ENCODE measurements at regions not wholly inside any gene's neighbourhood (a gene's known extent, or its start where the extent isn't known, plus 50 kb on each side); places are given as distances from the start of the nearest gene placed in this dataset.
A peak's percentile ranks its signal among the peaks of the same experiment; 100 is the strongest.

- H3K9me3 ChIP-seq (ENCODE audit: control insufficient read depth, low read length), result no peaks in the 10 kb centered on the region
- H3K27ac ChIP-seq (ENCODE audit: low read depth, low read length, severe bottlenecking), result no peak overlapping the region
- H3K36me3 ChIP-seq (ENCODE audit: control insufficient read depth, insufficient read depth, low read length), result no peaks in the 10 kb centered on the region
- peaks cover 15% of the 10 kb centered on the region for H3K4me1 ChIP-seq (ENCODE audit: control insufficient read depth, insufficient read depth, low read length, poor library complexity, severe bottlenecking)
- no peak overlapping the region for H3K4me3 ChIP-seq (ENCODE audit: extremely low read depth, insufficient read depth, low read length, poor library complexity, severe bottlenecking)
- WGBS, 2 experiments (ENCODE audit: insufficient coverage in 2 of 2), result 92% methylated on average over 2 to 4 of the region's 4 CpGs
These were observed 177.7 kb upstream of the TNFAIP3 start for GRCh38 chr6:137689377-137689776.

GRCh38 chr6:137690034-137690433, 177.0 kb upstream of the TNFAIP3 start:
- peaks cover 22% of the 10 kb centered on the region for H3K4me1 ChIP-seq (ENCODE audit: control insufficient read depth, insufficient read depth, low read length, poor library complexity, severe bottlenecking)
- H3K36me3 ChIP-seq (ENCODE audit: control insufficient read depth, insufficient read depth, low read length), result no peaks in the 10 kb centered on the region

GRCh38 chr6:137690721-137691120, 176.3 kb upstream of the TNFAIP3 start:
- Histone ChIP-seq H3K4me3 (ENCODE audit: extremely low read depth, insufficient read depth, low read length, poor library complexity, severe bottlenecking) (no peak overlapping the region), H3K36me3 (ENCODE audit: control insufficient read depth, insufficient read depth, low read length) (no peaks in the 10 kb centered on the region), H3K9me3 (ENCODE audit: control insufficient read depth, low read length) (no peaks in the 10 kb centered on the region), H3K4me1 (ENCODE audit: control insufficient read depth, insufficient read depth, low read length, poor library complexity, severe bottlenecking) (peaks cover 26% of the 10 kb centered on the region), H3K27ac (ENCODE audit: low read depth, low read length, severe bottlenecking) (no peak overlapping the region)
- WGBS, 2 experiments (ENCODE audit: insufficient coverage in 2 of 2), result no CpG with 5 or more reads among the region's 1 CpG

More at GRCh38 chr6:137690034-137690433, 177.0 kb upstream of the TNFAIP3 start:
- H3K4me3 ChIP-seq (ENCODE audit: extremely low read depth, insufficient read depth, low read length, poor library complexity, severe bottlenecking), result no peak overlapping the region
- H3K9me3 ChIP-seq (ENCODE audit: control insufficient read depth, low read length), result no peaks in the 10 kb centered on the region
- no peak overlapping the region for H3K27ac ChIP-seq (ENCODE audit: low read depth, low read length, severe bottlenecking)

DNA sequence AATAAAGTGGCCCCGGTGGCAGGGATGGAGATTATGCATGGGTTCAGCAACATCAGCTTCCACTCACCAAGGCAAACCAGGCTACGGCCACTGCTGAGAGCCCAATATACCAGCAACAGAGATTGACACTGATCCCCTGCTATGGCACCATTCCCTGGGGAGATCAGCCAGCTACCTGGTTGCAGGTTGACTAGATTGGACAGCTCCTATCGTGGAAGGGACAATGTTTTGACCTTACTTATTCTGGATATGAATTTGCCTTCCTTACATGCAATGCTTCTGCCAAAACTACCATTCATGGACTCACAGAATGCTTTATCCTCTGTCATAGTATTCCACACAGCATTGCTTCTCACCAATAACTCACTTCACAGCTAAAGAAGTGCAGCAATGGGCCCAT, 174.8 kb upstream of the TNFAIP3 start:
- Histone ChIP-seq H3K9me3 (ENCODE audit: control insufficient read depth, low read length) (no peaks in the 10 kb centered on the region), H3K36me3 (ENCODE audit: control insufficient read depth, insufficient read depth, low read length) (no peaks in the 10 kb centered on the region), H3K4me3 (ENCODE audit: extremely low read depth, insufficient read depth, low read length, poor library complexity, severe bottlenecking) (no peak overlapping the region), H3K4me1 (ENCODE audit: control insufficient read depth, insufficient read depth, low read length, poor library complexity, severe bottlenecking) (peaks cover 42% of the 10 kb centered on the region), H3K27ac (ENCODE audit: low read depth, low read length, severe bottlenecking) (peak overlapping the region; percentile 30)
- 95 to 100% methylated on average over 2 of the region's 3 CpGs for WGBS, 2 experiments (ENCODE audit: insufficient coverage in 2 of 2)

- Histone ChIP-seq H3K9me3 (ENCODE audit: control insufficient read depth, low read length) (no peaks in the 10 kb centered on the region), H3K27ac (ENCODE audit: low read depth, low read length, severe bottlenecking) (peak overlapping the region; percentile 44), H3K36me3 (ENCODE audit: control insufficient read depth, insufficient read depth, low read length) (no peaks in the 10 kb centered on the region), H3K4me3 (ENCODE audit: extremely low read depth, insufficient read depth, low read length, poor library complexity, severe bottlenecking) (no peak overlapping the region), H3K4me1 (ENCODE audit: control insufficient read depth, insufficient read depth, low read length, poor library complexity, severe bottlenecking) (peaks cover 44% of the 10 kb centered on the region)
These were observed 174.3 kb upstream of the TNFAIP3 start for GRCh38 chr6:137692806-137693205.

DNA sequence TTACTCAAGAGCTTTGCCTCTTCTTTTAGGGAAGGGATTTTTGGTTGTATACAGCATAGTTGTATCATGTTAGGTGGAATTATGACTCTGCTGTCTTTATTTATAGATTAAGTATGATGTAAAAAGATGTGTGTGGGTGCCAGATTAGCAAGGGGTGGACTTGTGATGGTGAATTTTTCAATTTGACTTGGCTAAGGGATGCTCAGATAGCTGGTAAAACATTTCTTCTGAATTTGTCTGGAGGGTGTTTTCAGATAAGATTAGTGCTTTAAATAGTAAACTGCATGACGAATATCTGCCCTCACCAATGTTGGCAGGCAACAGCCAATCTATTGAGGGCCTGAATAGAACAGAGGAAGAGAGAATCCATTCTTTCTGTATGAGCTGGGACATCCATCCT, 173.3 kb upstream of the TNFAIP3 start:
- peaks cover 53% of the 10 kb centered on the region for H3K4me1 ChIP-seq (ENCODE audit: control insufficient read depth, insufficient read depth, low read length, poor library complexity, severe bottlenecking)
- no peaks in the 10 kb centered on the region for H3K36me3 ChIP-seq (ENCODE audit: control insufficient read depth, insufficient read depth, low read length)
- no peaks in the 10 kb centered on the region for H3K9me3 ChIP-seq (ENCODE audit: control insufficient read depth, low read length)
- 60% methylated on average over 1 of the region's 1 CpG; no CpG with 5 or more reads in 1 of the 2 experiments for WGBS, 2 experiments (ENCODE audit: insufficient coverage in 2 of 2)
- H3K4me3 ChIP-seq (ENCODE audit: extremely low read depth, insufficient read depth, low read length, poor library complexity, severe bottlenecking), result no peak overlapping the region
- H3K27ac ChIP-seq (ENCODE audit: low read depth, low read length, severe bottlenecking), result no peak overlapping the region

DNA sequence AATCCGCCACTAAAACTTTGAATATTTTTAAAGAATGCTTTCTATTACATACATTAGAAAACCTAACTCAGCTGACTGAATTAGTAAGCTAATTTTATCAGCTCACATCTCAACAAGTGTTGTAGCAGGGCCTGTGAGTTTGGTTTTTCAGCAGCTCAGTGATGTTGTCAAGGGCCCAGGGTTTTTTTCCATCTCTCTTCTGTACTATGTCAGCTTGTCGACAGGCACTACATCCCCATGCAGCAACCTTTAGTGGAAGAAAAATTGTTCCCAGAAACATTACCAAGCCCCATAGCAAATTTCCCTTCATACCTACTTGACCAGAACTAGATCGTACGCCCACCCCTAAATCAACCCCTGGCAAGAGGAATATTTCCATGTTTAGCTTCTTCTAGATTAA, 170.3 kb upstream of the TNFAIP3 start:
- Histone ChIP-seq H3K4me1 (ENCODE audit: control insufficient read depth, insufficient read depth, low read length, poor library complexity, severe bottlenecking) (peaks cover 60% of the 10 kb centered on the region), H3K27ac (ENCODE audit: low read depth, low read length, severe bottlenecking) (peak overlapping the region; percentile 98), H3K4me3 (ENCODE audit: extremely low read depth, insufficient read depth, low read length, poor library complexity, severe bottlenecking) (no peak overlapping the region), H3K36me3 (ENCODE audit: control insufficient read depth, insufficient read depth, low read length) (no peaks in the 10 kb centered on the region), H3K9me3 (ENCODE audit: control insufficient read depth, low read length) (no peaks in the 10 kb centered on the region)
- 77% methylated on average over 3 of the region's 4 CpGs; no CpG with 5 or more reads in 1 of the 2 experiments for WGBS, 2 experiments (ENCODE audit: insufficient coverage in 2 of 2)

- 67% methylated on average over 1 of the region's 2 CpGs; no CpG with 5 or more reads in 1 of the 2 experiments for WGBS, 2 experiments (ENCODE audit: insufficient coverage in 2 of 2)
- H3K36me3 ChIP-seq (ENCODE audit: control insufficient read depth, insufficient read depth, low read length), result no peaks in the 10 kb centered on the region
- H3K27ac ChIP-seq (ENCODE audit: low read depth, low read length, severe bottlenecking), result peak overlapping the region; percentile 98
These were observed 169.7 kb upstream of the TNFAIP3 start for GRCh38 chr6:137697267-137697938.

GRCh38 chr6:137698636-137699030, 168.4 kb upstream of the TNFAIP3 start:
- H3K4me3 ChIP-seq (ENCODE audit: extremely low read depth, insufficient read depth, low read length, poor library complexity, severe bottlenecking), result no peak overlapping the region
- 90 to 100% methylated on average over 1 to 3 of the region's 3 CpGs for WGBS, 2 experiments (ENCODE audit: insufficient coverage in 2 of 2)
- H3K9me3 ChIP-seq (ENCODE audit: control insufficient read depth, low read length), result no peaks in the 10 kb centered on the region
- H3K36me3 ChIP-seq (ENCODE audit: control insufficient read depth, insufficient read depth, low read length), result no peaks in the 10 kb centered on the region
- peak overlapping the region; percentile 98 for H3K27ac ChIP-seq (ENCODE audit: low read depth, low read length, severe bottlenecking)
- peaks cover 51% of the 10 kb centered on the region for H3K4me1 ChIP-seq (ENCODE audit: control insufficient read depth, insufficient read depth, low read length, poor library complexity, severe bottlenecking)

More at GRCh38 chr6:137697267-137697938, 169.7 kb upstream of the TNFAIP3 start:
- Histone ChIP-seq H3K4me1 (ENCODE audit: control insufficient read depth, insufficient read depth, low read length, poor library complexity, severe bottlenecking) (peaks cover 60% of the 10 kb centered on the region), H3K4me3 (ENCODE audit: extremely low read depth, insufficient read depth, low read length, poor library complexity, severe bottlenecking) (no peak overlapping the region), H3K9me3 (ENCODE audit: control insufficient read depth, low read length) (no peaks in the 10 kb centered on the region)

- Histone ChIP-seq H3K4me3 (ENCODE audit: extremely low read depth, insufficient read depth, low read length, poor library complexity, severe bottlenecking) (no peak overlapping the region), H3K36me3 (ENCODE audit: control insufficient read depth, insufficient read depth, low read length) (no peaks in the 10 kb centered on the region), H3K9me3 (ENCODE audit: control insufficient read depth, low read length) (no peaks in the 10 kb centered on the region), H3K4me1 (ENCODE audit: control insufficient read depth, insufficient read depth, low read length, poor library complexity, severe bottlenecking) (peaks cover 47% of the 10 kb centered on the region), H3K27ac (ENCODE audit: low read depth, low read length, severe bottlenecking) (no peak overlapping the region)
- 77 to 100% methylated on average over 1 to 5 of the region's 5 CpGs for WGBS, 2 experiments (ENCODE audit: insufficient coverage in 2 of 2)
These were observed 167.9 kb upstream of the TNFAIP3 start for GRCh38 chr6:137699031-137699683.

- no peak overlapping the region for H3K4me3 ChIP-seq (ENCODE audit: extremely low read depth, insufficient read depth, low read length, poor library complexity, severe bottlenecking)
- no CpG with 5 or more reads among the region's 1 CpG for WGBS, 2 experiments (ENCODE audit: insufficient coverage in 2 of 2)
- no peaks in the 10 kb centered on the region for H3K36me3 ChIP-seq (ENCODE audit: control insufficient read depth, insufficient read depth, low read length)
- no peaks in the 10 kb centered on the region for H3K9me3 ChIP-seq (ENCODE audit: control insufficient read depth, low read length)
- peaks cover 38% of the 10 kb centered on the region for H3K4me1 ChIP-seq (ENCODE audit: control insufficient read depth, insufficient read depth, low read length, poor library complexity, severe bottlenecking)
- H3K27ac ChIP-seq (ENCODE audit: low read depth, low read length, severe bottlenecking), result no peak overlapping the region
These were observed 166.9 kb upstream of the TNFAIP3 start for GRCh38 chr6:137700161-137700560.
